HCT116 (cell line): ENCODE measurements at regions not wholly inside any gene's neighbourhood (a gene's known extent, or its start where the extent isn't known, plus 50 kb on each side); places are given as distances from the start of the nearest gene placed in this dataset.

Source experiments
- CEBPB ChIP-seq: IDR thresholded peaks from 2 replicates; pipeline ENCODE4 v1.6.1; 2012; ENCODE audit warnings: low read depth
- ELF1 ChIP-seq: IDR thresholded peaks from 2 replicates; pipeline ENCODE4 v1.6.1; 2012; ENCODE audit warnings: low read depth, borderline replicate concordance
- EZH2 ChIP-seq: fragments of 200-600 bp; sonication (generic); IDR thresholded peaks from 2 replicates; pipeline ENCODE4 v1.6.1; 2017; ENCODE audit warnings: antibody characterized with exemption, mixed run types
- EZH2phosphoT487 ChIP-seq: fragments of 200-600 bp; IDR thresholded peaks from 2 replicates; pipeline ENCODE4 v1.6.1; 2018; ENCODE audit warnings: antibody characterized with exemption, borderline replicate concordance
- FOSL1 ChIP-seq: IDR thresholded peaks from 2 replicates; pipeline ENCODE4 v1.6.1; 2012; ENCODE audit warnings: low read depth
- POLR2A ChIP-seq: IDR thresholded peaks from 2 replicates; pipeline ENCODE4 v1.7.0; 2011; ENCODE audit warnings: borderline replicate concordance; ENCODE audit not compliant: insufficient read depth, insufficient read length; ENCODE audit errors: extremely low read depth
- POLR2AphosphoS5 ChIP-seq: IDR thresholded peaks from 2 replicates; pipeline ENCODE4 v1.6.1; 2011; ENCODE audit warnings: mild to moderate bottlenecking, low read depth, low read length, moderate library complexity
- RAD21 ChIP-seq: IDR thresholded peaks from 2 replicates; pipeline ENCODE4 v1.6.1; 2012; ENCODE audit warnings: low read depth, mild to moderate bottlenecking
- SP1 ChIP-seq: IDR thresholded peaks from 2 replicates; pipeline ENCODE4 v1.6.1; 2012; ENCODE audit warnings: low read depth
- TCF7L2 ChIP-seq: IDR thresholded peaks from 2 replicates; pipeline ENCODE4 v1.7.0; 2011; ENCODE audit warnings: borderline replicate concordance, inconsistent platforms; ENCODE audit not compliant: insufficient read depth, insufficient read length; ENCODE audit errors: extremely low read depth
- ZFX ChIP-seq: fragments of 450-650 bp; IDR thresholded peaks from 2 replicates; pipeline ENCODE4 v1.6.1; 2017
- ZNF274 ChIP-seq: fragments of 200-500 bp; sonication (Bioruptor generic); IDR thresholded peaks from 2 replicates; pipeline ENCODE4 v1.6.1; 2014; ENCODE audit warnings: mild to moderate bottlenecking, low read depth, low read length, inconsistent platforms
- TF ChIP-seq, protein P1 (sequence below), 3 experiments: fragments of 200-600 bp in 1 of 3; sonication (generic) in 1 of 3; IDR thresholded peaks in 2 of 3; conservative IDR thresholded peaks in 1 of 3; 2 replicates each; pipeline ENCODE4 v1.5.1; 2012 to 2017; ENCODE audit warnings: low read depth in 2 of 3, low read length in 2 of 3, antibody characterized with exemption in 1 of 3, borderline replicate concordance in 1 of 3, control low read depth in 1 of 3, mild to moderate bottlenecking in 1 of 3, mixed read lengths in 1 of 3, mixed run types in 1 of 3, moderate library complexity in 1 of 3; ENCODE audit not compliant: insufficient read depth in 1 of 3
- TF ChIP-seq, protein P2 (sequence below): IDR thresholded peaks from 2 replicates; pipeline ENCODE4 v1.6.1; 2012; ENCODE audit warnings: low read depth

DNA sequence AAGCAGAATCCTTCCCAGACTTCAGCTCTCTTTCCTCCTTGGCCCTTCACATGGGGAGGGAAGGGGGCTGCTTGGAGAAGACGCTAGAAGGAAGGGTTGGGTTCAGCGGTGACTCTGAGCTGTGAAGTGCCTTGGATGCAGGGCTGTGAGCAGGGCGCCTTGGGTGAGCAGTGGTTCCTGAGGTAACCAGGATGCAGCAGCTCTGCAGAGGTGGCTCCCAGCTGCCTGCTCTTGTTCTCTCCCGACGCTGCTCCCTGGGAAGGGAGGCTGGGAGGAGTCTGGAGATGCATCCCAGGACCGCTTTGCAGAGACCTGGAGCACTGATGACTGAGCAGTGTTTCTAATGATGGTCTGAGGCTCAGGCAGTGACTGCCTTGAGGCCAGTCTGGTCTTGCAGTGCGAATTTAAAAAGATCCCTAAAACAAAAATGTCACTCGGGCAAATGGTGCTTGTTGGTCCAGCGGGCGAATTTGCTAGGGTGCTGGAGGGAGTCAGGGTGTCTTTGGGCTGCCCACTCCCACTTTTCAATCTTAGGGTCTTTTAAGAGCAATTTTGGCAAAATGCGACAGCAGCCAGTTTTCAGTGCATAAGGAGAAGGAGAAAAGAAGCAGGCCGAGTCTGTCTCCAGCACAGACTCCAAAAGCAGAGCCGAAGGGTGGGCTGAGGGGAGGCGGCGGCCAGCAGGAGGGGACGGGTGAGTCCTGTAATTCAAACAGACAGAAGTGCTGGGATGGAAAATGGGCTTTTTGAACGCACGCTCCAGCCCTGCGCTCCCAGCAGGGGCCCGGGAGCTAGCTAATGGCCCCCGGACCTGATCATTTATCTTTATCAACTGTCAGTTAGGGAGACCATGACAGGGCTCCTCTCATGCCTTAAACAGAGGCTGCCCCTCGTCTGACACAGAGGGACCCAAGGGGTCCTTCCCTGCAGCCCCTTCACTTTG is 191.2 kb upstream of the SHH start:
- TF ChIP-seq POLR2AphosphoS5 (no peak), ZNF274 (no peak), EZH2phosphoT487 (no peak), ZFX (no peak), FOSL1 (no peak), EZH2 (no peak), SP1 (no peak), POLR2A (no peak), RAD21 (no peak), TCF7L2 (no peak), CEBPB (no peak), ELF1 (no peak)
- TF ChIP-seq, protein P1, sequence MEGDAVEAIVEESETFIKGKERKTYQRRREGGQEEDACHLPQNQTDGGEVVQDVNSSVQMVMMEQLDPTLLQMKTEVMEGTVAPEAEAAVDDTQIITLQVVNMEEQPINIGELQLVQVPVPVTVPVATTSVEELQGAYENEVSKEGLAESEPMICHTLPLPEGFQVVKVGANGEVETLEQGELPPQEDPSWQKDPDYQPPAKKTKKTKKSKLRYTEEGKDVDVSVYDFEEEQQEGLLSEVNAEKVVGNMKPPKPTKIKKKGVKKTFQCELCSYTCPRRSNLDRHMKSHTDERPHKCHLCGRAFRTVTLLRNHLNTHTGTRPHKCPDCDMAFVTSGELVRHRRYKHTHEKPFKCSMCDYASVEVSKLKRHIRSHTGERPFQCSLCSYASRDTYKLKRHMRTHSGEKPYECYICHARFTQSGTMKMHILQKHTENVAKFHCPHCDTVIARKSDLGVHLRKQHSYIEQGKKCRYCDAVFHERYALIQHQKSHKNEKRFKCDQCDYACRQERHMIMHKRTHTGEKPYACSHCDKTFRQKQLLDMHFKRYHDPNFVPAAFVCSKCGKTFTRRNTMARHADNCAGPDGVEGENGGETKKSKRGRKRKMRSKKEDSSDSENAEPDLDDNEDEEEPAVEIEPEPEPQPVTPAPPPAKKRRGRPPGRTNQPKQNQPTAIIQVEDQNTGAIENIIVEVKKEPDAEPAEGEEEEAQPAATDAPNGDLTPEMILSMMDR (IDR thresholded peaks at IDR 0.05 in 2 of 3, conservative IDR thresholded peaks at IDR 0.05 in 1 of 3; ENCODE audit: borderline replicate concordance in 1 of 3, insufficient read depth in 1 of 3, low read depth in 2 of 3, low read length in 2 of 3): no peak
- TF ChIP-seq, protein P2, sequence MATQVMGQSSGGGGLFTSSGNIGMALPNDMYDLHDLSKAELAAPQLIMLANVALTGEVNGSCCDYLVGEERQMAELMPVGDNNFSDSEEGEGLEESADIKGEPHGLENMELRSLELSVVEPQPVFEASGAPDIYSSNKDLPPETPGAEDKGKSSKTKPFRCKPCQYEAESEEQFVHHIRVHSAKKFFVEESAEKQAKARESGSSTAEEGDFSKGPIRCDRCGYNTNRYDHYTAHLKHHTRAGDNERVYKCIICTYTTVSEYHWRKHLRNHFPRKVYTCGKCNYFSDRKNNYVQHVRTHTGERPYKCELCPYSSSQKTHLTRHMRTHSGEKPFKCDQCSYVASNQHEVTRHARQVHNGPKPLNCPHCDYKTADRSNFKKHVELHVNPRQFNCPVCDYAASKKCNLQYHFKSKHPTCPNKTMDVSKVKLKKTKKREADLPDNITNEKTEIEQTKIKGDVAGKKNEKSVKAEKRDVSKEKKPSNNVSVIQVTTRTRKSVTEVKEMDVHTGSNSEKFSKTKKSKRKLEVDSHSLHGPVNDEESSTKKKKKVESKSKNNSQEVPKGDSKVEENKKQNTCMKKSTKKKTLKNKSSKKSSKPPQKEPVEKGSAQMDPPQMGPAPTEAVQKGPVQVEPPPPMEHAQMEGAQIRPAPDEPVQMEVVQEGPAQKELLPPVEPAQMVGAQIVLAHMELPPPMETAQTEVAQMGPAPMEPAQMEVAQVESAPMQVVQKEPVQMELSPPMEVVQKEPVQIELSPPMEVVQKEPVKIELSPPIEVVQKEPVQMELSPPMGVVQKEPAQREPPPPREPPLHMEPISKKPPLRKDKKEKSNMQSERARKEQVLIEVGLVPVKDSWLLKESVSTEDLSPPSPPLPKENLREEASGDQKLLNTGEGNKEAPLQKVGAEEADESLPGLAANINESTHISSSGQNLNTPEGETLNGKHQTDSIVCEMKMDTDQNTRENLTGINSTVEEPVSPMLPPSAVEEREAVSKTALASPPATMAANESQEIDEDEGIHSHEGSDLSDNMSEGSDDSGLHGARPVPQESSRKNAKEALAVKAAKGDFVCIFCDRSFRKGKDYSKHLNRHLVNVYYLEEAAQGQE: no peak
